ENCODE measurements at regions not wholly inside any gene's neighbourhood (a gene's known extent, or its start where the extent isn't known, plus 50 kb on each side); places are given as distances from the start of the nearest gene placed in this dataset.
"Not testable (repeated sequence)": the region's sequence is repeated elsewhere in the genome, so short reads cannot be mapped to it uniquely, and the experiment has no call there.

DNA sequence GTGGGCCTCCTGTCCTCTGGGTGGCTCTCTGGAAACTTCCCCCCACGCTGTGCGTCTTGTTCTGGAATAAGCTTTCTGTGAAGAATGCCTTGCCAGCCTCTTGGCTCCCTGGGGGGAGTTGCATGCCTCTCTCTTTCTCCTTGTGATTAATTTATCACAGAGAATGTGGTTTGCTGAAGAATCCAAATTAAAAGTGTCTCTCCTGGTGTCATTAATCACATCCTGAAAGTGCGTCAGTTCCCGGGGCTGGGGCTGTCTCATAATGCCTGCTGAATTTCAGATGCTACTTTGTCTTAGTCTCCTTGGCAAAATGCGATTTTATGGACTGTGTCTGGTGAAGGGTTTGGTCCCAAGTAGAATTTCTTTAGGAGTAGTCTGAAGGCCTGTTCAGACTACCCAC is 787.7 kb upstream of the TMEM132C start:
- no peak for DNase-seq

GRCh38 chr12:127480775-127481314 is 786.1 kb upstream of the TMEM132C start:
- DNase-seq: no peak

DNA sequence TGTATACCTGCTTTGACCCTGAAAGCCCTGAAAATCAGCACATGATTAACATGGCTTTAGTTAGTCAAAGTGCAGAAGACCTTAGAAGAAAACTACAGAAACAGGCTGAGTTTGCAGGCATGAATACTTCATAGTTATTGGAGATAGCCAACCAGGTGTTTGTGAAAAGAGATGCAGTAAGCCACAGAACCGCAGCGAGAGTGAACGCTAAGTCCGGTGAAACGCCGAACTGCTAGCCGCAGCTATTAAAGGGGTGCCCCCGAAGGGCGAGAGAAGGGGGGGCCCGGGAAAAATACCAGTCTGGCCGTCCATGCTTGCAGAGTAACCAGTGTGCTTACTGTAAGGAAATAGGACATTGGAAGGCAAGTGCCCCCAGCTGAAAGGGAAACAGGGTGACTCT is 784.0 kb upstream of the TMEM132C start:
- no peak for DNase-seq

GRCh38 chr12:127485528-127485927 is 781.4 kb upstream of the TMEM132C start:
- peak; percentile 21 for DNase-seq

DNA sequence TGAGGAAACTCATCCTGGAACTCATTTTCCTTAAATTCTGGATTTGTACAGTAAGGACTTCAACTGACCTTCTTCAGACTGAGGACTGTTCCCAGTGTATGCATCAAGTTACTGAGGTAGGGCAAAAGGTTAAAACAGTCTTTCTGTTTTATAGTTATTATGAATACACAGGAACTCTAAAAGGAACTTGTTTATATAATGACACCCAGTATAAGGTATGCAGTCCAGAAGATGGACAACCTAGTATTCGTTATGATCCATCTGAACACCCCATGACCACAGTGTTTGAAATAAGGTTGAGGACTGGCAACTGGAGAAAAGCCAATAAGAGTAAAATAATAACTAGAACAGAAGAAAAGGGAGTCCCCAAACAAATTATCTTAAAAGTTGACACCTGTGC is 779.9 kb upstream of the TMEM132C start:
- no peak for DNase-seq

DNA sequence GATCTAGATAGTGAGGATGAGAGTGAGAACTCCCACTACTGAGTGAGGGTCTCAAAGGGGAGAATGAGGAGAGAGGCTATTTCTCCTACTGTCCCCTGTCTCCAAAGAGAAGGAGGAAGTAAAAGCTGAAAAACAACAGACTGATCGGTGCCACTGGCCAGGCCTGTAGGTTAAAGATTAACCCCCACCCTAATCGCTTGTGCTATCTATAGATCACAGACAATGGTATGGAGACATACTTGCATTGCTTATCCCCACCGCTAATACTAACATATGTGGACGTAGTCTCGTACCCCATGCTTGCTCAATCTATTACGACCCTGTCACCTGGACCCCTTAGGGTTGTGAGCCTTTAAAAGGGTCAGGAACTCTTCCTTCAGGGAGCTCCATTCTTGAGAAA is 777.9 kb upstream of the TMEM132C start:
- peak; percentile 27 for DNase-seq

DNA sequence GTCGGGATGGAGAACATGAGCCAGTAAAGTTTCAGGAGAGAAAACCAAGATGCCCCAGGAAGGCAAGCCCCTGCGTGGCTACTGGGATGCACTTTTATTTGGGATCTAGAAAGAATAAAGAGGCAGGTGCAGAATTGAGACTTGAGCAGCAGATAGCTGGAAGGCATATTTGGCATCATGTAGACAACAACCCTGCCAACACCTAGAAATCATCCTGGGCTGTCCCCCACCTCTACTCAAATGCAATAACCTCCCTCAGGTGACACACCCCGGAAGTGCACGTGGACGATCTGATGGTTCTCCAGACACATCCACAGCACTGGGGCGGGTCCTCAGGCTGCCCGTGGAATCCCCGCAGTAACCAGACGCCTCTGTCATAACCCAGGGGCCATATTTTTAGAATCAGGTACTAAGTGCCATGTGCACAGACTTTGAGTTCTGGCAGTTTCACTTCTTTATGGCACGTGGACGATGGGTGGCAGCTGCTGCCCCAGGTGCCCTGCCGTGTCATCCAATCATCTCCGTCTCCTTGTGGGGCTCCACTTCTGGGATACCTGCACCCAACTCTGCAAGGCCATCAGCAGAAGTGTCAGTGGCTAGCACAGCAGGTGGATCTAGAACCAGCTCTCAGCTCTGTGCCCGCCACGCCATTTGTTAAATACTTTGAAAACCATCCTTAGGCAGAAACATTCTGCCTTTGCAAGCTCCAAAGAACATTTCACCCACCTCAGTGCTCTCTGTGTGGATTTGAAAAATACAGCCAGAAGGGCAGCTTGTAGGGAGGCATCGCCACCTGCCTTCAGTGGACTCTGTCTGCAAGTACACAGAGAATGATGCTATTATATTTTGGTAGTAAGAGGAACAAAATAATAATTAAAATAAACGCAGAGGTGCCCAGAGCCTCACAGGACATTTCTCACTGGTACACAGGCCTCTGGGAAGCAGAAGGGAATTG is 771.7 kb upstream of the TMEM132C start:
- DNase-seq: no peak

GRCh38 chr12:127496255-127496654 is 770.7 kb upstream of the TMEM132C start:
- no peak for DNase-seq

GRCh38 chr12:127500512-127501035 is 766.4 kb upstream of the TMEM132C start:
- no peak for DNase-seq

DNA sequence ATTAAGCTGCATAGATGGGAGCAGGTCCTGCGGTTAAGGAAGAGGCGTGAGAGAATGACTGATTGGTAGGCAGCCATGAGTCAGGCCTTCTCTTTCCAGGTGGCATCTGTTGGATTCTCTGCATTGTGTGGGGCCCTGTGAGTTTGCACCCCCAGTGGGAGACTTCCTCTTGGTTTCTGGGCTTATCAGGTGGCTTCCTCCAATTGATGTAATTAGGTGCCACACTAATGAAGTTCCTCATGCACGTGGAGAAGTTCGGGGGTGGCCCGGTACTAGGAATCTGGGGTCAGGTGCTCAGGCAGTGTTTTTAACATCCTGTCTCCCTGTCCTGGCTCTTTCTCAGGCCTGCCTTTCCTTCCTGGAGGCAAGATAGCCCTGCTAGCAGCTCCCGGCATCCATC is 765.1 kb upstream of the TMEM132C start:
- no peak for DNase-seq

DNA sequence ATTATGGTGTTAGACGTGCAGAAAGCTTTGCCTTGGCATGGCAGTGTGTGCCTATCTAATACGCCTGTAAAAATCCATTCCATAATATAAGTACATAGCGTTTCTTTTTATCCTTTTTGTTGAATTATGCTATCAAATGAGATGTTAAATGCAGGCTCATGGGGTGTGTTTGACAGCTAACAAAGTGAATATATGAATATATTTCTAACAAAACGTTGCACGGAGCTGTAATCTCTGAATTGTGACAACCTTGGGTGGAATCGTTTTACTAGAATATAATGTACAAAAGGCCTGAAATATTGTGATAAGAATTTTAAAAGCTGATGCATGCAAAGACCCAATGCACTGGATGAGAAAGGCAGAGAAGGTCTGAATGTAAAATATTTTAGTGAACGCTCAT is 763.7 kb upstream of the TMEM132C start:
- no peak for DNase-seq

DNA sequence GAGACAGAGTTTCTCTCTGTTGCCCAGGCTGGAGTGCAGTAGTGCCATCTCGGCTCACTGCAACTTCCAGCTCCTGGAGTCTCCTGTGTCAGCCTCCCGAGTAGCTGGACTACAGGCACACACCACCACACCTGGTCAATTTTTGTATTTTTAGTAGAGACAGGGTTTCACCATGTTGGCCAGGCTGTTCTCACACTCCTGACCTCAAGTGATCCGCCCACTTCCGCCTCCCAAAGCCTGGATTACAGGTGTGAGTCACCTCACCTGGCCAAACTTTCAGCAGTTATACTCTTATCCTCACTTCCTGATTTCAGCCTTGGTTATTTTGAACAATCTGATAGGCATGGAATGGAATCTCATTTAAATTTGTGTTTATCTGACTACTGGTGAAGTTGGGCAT is 763.0 kb upstream of the TMEM132C start:
- DNase-seq: not testable (repeated sequence)

- DNase-seq: no peak
Observed at GRCh38 chr12:127504874-127505273, 762.1 kb upstream of the TMEM132C start.

DNA sequence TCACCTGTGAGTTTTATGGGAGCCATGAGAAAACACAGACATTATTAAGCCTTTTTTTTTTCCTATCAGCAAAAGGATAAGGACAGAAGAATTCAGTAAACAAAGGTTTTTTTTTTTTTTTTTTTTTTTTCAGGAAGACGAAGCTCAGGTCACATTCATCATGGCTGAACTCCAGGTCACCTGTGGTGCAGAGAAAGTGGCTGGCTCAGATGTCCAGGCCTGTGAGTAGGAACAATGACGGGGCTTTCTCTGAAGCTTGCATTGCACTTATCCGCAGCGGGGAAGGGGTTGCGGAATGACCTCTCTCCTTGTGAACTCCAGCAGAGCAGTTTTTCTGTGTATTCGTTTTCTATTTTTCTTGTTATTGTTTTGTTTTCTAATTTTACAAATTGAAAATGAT is 759.6 kb upstream of the TMEM132C start:
- no peak for DNase-seq

DNA sequence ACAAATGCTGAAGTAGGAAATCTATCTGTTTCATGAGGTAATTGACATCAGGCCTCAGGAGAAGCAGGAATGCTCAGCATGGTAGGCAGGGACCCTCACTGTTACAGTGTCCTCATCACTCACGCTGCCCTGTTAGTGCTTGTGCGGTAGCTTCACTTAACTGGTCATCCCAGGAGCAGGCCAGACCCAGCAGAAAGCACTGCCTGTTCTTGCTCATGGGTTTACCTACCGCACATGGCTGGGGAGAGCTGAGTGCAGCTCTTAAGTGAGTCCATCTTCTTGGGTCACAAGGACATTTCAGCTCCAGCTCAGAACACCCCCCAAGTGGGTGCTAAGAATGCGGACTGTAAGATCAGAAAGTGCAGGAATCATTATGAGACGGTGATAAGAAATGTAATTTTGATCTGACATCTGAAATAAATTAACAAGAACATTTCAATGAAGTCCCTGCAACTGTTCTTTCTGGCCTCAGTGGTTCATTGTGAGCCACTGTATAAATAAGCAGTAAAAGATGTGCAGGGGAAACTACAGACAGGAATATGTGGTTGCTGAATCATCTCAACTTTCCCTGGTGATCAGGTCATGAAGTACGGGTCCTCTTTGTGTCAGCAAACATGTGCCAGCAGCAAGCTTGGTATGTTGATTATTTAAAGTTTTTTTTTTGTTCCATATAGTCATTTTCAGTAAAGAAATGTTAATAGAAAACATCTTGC is 757.7 kb upstream of the TMEM132C start:
- DNase-seq: no peak

DNA sequence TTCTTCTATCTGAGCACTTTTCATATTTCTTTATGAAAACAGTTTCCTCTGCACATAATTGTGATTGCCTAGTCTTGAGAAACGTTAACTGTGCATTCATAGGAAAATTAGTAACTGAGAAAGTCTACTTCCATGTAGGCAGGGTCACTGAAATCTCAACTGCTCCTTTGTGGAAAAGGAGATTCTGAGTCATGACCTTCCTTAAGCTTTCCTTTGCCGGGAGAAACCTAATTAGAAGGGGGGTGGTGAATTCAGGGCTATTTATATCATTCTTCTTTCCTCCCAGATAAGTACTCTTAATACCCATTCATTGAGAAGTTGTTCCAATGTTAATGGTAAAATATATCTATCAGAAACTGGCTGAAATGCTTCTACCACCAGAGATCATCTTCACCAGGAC is 751.0 kb upstream of the TMEM132C start:
- DNase-seq: no peak

DNA sequence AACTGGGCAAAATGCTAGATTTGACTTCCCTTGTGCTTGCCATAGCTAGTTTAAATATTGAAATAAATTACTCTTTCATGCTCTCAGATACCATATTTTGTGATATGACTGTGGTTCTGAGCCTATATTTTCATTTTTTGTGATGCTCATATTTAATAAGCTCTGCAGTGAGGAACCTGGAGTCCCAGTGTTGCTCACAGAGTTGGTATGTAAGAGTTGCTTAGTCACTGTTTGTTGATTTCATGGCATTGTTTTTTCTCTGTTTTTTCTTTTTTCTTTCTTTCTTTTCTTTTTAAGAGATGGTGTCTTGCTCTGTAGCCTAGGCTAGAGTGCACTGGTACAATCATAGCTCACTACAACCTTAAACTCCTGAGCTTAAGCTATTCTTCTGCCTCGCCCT is 750.5 kb upstream of the TMEM132C start:
- no peak for DNase-seq

GRCh38 chr12:127519779-127520178 is 747.2 kb upstream of the TMEM132C start:
- no peak for DNase-seq

DNA sequence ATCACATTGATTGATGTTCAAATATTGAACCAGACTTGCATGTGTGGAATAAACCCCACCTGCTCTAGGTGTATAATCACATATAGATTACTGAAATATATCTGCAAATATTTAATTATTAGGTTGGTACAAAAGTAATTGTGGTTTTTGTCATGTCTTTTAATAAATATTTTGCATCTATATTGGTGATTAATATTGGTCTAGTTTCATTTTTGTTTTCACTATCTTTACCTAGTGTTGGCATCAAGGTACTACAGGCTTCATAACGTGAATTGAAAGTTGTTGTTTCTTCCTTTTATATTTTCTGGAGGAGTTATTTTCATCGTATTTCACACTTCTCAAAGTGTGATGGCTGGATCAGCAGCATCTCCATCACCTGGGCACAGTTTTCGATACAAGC is 740.0 kb upstream of the TMEM132C start:
- no peak for DNase-seq

GRCh38 chr12:127528551-127528950 is 738.4 kb upstream of the TMEM132C start:
- DNase-seq: no peak

GRCh38 chr12:127531542-127531941 is 735.4 kb upstream of the TMEM132C start:
- no peak for DNase-seq

DNA sequence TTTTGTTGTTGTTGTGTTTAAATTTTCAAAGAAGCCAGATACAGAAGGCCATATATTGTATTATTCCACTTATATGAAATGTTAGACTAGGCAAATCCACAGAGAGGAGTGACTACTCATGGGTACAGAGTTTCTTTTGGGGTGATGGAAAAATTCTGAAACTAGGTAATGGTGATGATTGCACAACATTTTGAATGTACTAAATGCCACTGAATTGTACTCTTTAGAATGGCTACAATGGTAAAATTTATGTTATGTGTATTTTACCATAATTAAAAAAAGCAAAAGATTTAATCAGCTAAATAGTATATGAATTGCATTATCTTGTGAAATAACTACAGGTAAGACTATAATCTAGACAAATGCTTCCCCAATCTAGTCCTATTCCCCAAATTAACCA is 733.6 kb upstream of the TMEM132C start:
- no peak for DNase-seq

GRCh38 chr12:127536833-127537428 is 730.0 kb upstream of the TMEM132C start:
- DNase-seq: no peak

Data from hematopoietic multipotent progenitor cell treated with erythropoietin and hydrocortisone succinate and interleukin-3 and kit ligand, for 4 days (in vitro differentiated cells).